Astrocyte of the hippocampus (primary cell): ENCODE measurements at regions not wholly inside any gene's neighbourhood (a gene's known extent, or its start where the extent isn't known, plus 50 kb on each side); places are given as distances from the start of the nearest gene placed in this dataset.

Source experiments
- DNase-seq: peaks from one replicate; pipeline ENCODE4 v3.0.0; 2011; ENCODE audit warnings: low read depth, low spot score

DNA sequence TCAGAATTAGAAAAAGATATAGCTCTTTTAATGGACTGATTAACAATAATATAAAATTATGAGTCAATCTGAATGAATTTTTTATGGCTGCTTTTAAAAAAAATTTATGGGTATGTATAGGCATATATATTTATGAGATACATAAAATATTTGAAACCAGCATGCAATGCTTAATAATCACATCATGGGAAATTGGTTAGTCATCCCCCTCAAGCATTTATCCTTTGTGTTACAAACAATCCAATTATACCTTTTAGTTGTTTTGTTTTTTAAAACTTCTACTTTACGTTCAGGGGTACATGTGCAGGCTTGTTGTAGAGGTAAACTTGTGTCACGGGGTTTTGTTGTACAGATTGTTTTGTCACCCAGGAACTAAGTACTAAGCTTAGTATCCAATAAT is 63.4 kb upstream of the HMGCLL1 start:
- DNase-seq, result no peak

DNA sequence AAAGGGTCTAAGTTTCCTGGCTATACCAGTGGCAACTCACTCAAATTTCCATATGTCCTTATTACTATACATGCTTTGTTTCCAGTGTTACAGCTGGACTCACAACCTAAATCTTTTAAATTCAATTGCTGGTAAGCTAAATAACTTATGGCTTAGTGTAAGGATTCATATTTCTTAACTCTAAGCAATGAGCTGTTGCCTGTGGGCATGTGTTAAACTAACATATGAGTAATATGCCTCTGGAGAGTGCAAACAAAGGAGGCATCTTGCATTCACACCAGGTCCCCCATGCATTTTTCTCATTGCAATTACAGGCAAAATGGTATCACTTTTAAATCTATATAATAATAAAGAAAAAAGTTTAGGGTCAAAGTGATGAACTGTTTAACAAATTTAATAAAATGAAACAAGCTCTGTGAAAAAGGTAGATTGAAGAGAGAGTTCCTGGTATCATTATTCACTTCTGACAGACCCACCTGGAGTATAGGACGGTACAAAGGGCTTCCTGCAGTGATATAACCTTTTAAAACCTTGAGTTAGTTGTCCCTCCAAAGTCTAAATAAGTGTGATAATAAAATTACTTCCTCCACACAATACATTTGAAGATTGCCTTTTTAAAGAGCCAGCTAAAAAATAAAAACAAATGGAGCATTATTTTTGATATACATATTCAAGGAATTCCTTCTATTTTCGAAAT is 57.6 kb upstream of the HMGCLL1 start:
- peak; percentile 39 for DNase-seq

DNA sequence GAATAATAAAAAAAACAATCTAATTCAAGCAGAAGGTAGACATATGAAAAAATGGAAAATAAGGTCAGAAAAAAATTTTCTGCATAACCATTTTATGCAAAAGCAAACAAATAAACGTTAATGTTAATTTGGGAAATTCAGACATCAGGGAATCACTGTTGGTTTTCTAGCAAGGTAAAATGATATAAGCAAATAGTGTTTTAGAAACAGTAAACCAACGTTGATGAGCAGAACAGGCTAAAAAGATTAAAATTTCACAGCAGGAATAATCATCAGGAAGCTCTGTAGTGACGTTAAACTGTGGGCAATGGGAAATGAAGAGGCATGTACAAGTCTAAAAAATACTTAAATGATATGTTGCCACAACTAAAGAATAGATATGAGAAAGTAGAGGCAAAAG is 54.5 kb upstream of the HMGCLL1 start:
- DNase-seq, result no peak

DNA sequence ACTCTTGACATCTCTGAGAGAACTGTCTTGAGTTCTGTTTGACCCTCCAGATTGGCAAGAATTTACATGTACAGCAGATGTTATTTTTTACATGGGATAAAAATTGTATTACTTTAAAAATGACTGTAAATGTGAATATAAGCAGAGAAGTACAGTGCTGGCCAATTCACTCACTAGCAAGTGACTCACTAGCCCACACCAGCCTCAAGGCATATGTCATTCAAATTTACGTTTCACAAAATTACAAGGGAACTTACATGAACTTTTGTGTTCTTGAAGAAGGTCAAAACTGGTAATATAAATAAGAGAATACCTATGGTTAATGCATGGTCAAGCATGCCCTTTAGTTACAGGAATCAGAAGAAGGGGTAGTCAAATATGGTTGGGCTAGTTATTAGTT is 54.0 kb upstream of the HMGCLL1 start:
- DNase-seq, result no peak
